GM21390 (cell line): ENCODE measurements at regions not wholly inside any gene's neighbourhood (a gene's known extent, or its start where the extent isn't known, plus 50 kb on each side); places are given as distances from the start of the nearest gene placed in this dataset.

ENCODE experiments used
- ATAC-seq: cut with Tn5 transposase; IDR thresholded peaks from one replicate; pipeline ENCODE4 v1.9.1; 2021; ENCODE audit not compliant: unreplicated experiment

GRCh38 chr6:4620284-4621151, 155.7 kb upstream of the CDYL start:
- ATAC-seq: no peak

- no peak for ATAC-seq
Measured at GRCh38 chr6:4616311-4616710, 159.9 kb upstream of the CDYL start.

- no peak for ATAC-seq
Measured at GRCh38 chr6:4615891-4616290, 160.3 kb upstream of the CDYL start.

- ATAC-seq: no peak
Measured at GRCh38 chr6:4615231-4615630, 161.0 kb upstream of the CDYL start.

GRCh38 chr6:4614637-4615036, 161.6 kb upstream of the CDYL start:
- no peak for ATAC-seq

- no peak for ATAC-seq
Measured at GRCh38 chr6:4613795-4614194, 162.4 kb upstream of the CDYL start.

GRCh38 chr6:4613381-4613780, 162.8 kb upstream of the CDYL start:
- ATAC-seq: no peak

GRCh38 chr6:4612636-4613171, 163.5 kb upstream of the CDYL start:
- no peak for ATAC-seq

- no peak for ATAC-seq
Measured at GRCh38 chr6:4611429-4612129, 164.6 kb upstream of the CDYL start.

- no peak for ATAC-seq
Measured at GRCh38 chr6:4610256-4610655, 165.9 kb upstream of the CDYL start.

GRCh38 chr6:4608361-4609115, 167.7 kb upstream of the CDYL start:
- no peak for ATAC-seq

- ATAC-seq: no peak
Measured at GRCh38 chr6:4607793-4608192, 168.4 kb upstream of the CDYL start.

GRCh38 chr6:4606821-4607704, 169.1 kb upstream of the CDYL start:
- ATAC-seq: no peak

GRCh38 chr6:4606016-4606415, 170.2 kb upstream of the CDYL start:
- no peak for ATAC-seq

GRCh38 chr6:4603856-4604369, 172.3 kb upstream of the CDYL start:
- no peak for ATAC-seq

GRCh38 chr6:4603291-4603690, 172.9 kb upstream of the CDYL start:
- no peak for ATAC-seq

GRCh38 chr6:4599924-4600323, 176.3 kb upstream of the CDYL start:
- no peak for ATAC-seq

GRCh38 chr6:4598384-4598995, 177.7 kb upstream of the CDYL start:
- no peak for ATAC-seq

- ATAC-seq: no peak
Measured at GRCh38 chr6:4593951-4594350, 182.3 kb upstream of the CDYL start.

GRCh38 chr6:4592026-4592425, 184.2 kb upstream of the CDYL start:
- no peak for ATAC-seq
